Cardiac muscle cell (in vitro differentiated cells and primary cell): ENCODE measurements at regions not wholly inside any gene's neighbourhood (a gene's known extent, or its start where the extent isn't known, plus 50 kb on each side); places are given as distances from the start of the nearest gene placed in this dataset.

Experiments
- DNase-seq, 2 donors: peaks; one replicate each; pipeline versions ENCODE4 v3.0.0 to v3.0.0-alpha.2; 2010 to 2017; ENCODE audit warnings: low read depth in 1 of 2, low spot score in 1 of 2
- H3K27ac ChIP-seq: fragments of 200-600 bp; sonication (generic); 2 replicates; pipeline ENCODE4 v1.5.1; 2016
- H3K27me3 ChIP-seq: fragments of 200-600 bp; sonication (generic); 2 replicates; pipeline ENCODE4 v1.6.0; 2016; ENCODE audit warnings: control low read depth
- H3K36me3 ChIP-seq: fragments of 200-600 bp; sonication (generic); 2 replicates; pipeline ENCODE4 v1.5.1; 2016; ENCODE audit warnings: control low read depth
- H3K4me1 ChIP-seq: fragments of 200-600 bp; sonication (generic); 2 replicates; pipeline ENCODE4 v1.8.1; 2017; ENCODE audit warnings: low read depth, mild to moderate bottlenecking, mixed run types
- H3K4me3 ChIP-seq: fragments of 200-600 bp; sonication (generic); 2 replicates; pipeline ENCODE4 v1.5.1; 2016; ENCODE audit warnings: mild to moderate bottlenecking
- H3K9me3 ChIP-seq: fragments of 200-600 bp; sonication (generic); 2 replicates; pipeline ENCODE4 v1.5.1; 2017; ENCODE audit warnings: low read depth, mild to moderate bottlenecking, control low read depth
- CTCF ChIP-seq: IDR thresholded peaks from 2 replicates; pipeline ENCODE4 v1.5.1; 2012; ENCODE audit warnings: low read depth, mild to moderate bottlenecking, low read length

GRCh38 chr1:163512349-163512989 lies 190.7 kb downstream of the NUF2 start:
- H3K27ac ChIP-seq = no peak overlapping the region

GRCh38 chr1:163523375-163524029 lies 201.7 kb downstream of the NUF2 start:
- H3K36me3 ChIP-seq = no peaks in the 10 kb centered on the region
- H3K27ac ChIP-seq = no peak overlapping the region
- DNase-seq = no peak
- TF ChIP-seq CTCF = no peak
- H3K27me3 ChIP-seq = no peaks in the 10 kb centered on the region
- H3K4me1 ChIP-seq = no peaks in the 10 kb centered on the region
- no peak overlapping the region for H3K4me3 ChIP-seq
- H3K9me3 ChIP-seq = no peaks in the 10 kb centered on the region

More at GRCh38 chr1:163512349-163512989, 190.7 kb downstream of the NUF2 start:
- Histone ChIP-seq H3K27me3 (no peaks in the 10 kb centered on the region), H3K36me3 (no peaks in the 10 kb centered on the region), H3K4me1 (no peaks in the 10 kb centered on the region), H3K9me3 (no peaks in the 10 kb centered on the region), H3K4me3 (no peak overlapping the region)
- DNase-seq = no peak
- TF ChIP-seq CTCF = no peak

- H3K9me3 ChIP-seq = no peaks in the 10 kb centered on the region
- peak; percentile 66 for TF ChIP-seq CTCF
- H3K36me3 ChIP-seq = no peaks in the 10 kb centered on the region
- peak; percentile 44 to 46 for DNase-seq
- no peaks in the 10 kb centered on the region for H3K4me1 ChIP-seq
- no peak overlapping the region for H3K27ac ChIP-seq
- H3K27me3 ChIP-seq = no peaks in the 10 kb centered on the region
- H3K4me3 ChIP-seq = no peak overlapping the region
These were observed 207.1 kb downstream of the NUF2 start for GRCh38 chr1:163528710-163529348.

- Histone ChIP-seq H3K27me3 (no peaks in the 10 kb centered on the region), H3K36me3 (no peaks in the 10 kb centered on the region), H3K9me3 (no peaks in the 10 kb centered on the region), H3K27ac (no peak overlapping the region), H3K4me3 (no peak overlapping the region), H3K4me1 (no peaks in the 10 kb centered on the region)
- TF ChIP-seq CTCF = no peak
- no peak for DNase-seq
These were observed 209.6 kb downstream of the NUF2 start for GRCh38 chr1:163531345-163531744.

- no peak for TF ChIP-seq CTCF
These were observed 213.6 kb downstream of the NUF2 start for GRCh38 chr1:163535401-163535800.

More at GRCh38 chr1:163535401-163535800, 213.6 kb downstream of the NUF2 start:
- no peaks in the 10 kb centered on the region for H3K9me3 ChIP-seq
- H3K36me3 ChIP-seq = no peaks in the 10 kb centered on the region
- H3K27ac ChIP-seq = no peak overlapping the region
- DNase-seq = no peak
- no peaks in the 10 kb centered on the region for H3K27me3 ChIP-seq
- H3K4me3 ChIP-seq = no peak overlapping the region
- no peaks in the 10 kb centered on the region for H3K4me1 ChIP-seq
